SU-DHL-6 (cell line): ENCODE measurements at regions not wholly inside any gene's neighbourhood (a gene's known extent, or its start where the extent isn't known, plus 50 kb on each side); places are given as distances from the start of the nearest gene placed in this dataset.

Experiments used
- H2AFZ ChIP-seq: fragments of 200-600 bp; sonication (generic); 2 replicates; pipeline ENCODE4 v1.6.1; 2014; ENCODE audit warnings: low read depth, mild to moderate bottlenecking, moderate library complexity, mixed read lengths, antibody characterized with exemption, low read length; ENCODE audit not compliant: severe bottlenecking
- H3F3A ChIP-seq: fragments of 200-600 bp; shearing (Covaris generic); 2 replicates; pipeline ENCODE4 v1.6.0; 2016; ENCODE audit warnings: antibody characterized with exemption, mild to moderate bottlenecking; ENCODE audit not compliant: insufficient read depth
- H3K27ac ChIP-seq: fragments of 200-600 bp; sonication (generic); 2 replicates; pipeline ENCODE4 v1.5.1; 2016; ENCODE audit warnings: low read depth, mild to moderate bottlenecking, low read length, moderate library complexity, mixed read lengths
- H3K27me3 ChIP-seq: fragments of 200-600 bp; sonication (generic), shearing (Covaris generic); 2 replicates; pipeline ENCODE4 v1.6.0; 2014; ENCODE audit warnings: mild to moderate bottlenecking, low read length
- H3K36me3 ChIP-seq: fragments of 200-600 bp; sonication (generic); 2 replicates; pipeline ENCODE4 v1.6.1; 2014; ENCODE audit warnings: mild to moderate bottlenecking, low read length, mixed read lengths
- H3K4me2 ChIP-seq: fragments of 300-600, 200-600 bp; shearing (Covaris generic), sonication (generic); 2 replicates; pipeline ENCODE4 v1.6.0; 2014; ENCODE audit warnings: low read length, low read depth, mild to moderate bottlenecking; ENCODE audit not compliant: poor library complexity, severe bottlenecking
- H3K4me3 ChIP-seq: fragments of 200-600 bp; sonication (generic); 2 replicates; pipeline ENCODE4 v1.5.1; 2014; ENCODE audit warnings: antibody characterized with exemption, low read length, mild to moderate bottlenecking, mixed read lengths; ENCODE audit not compliant: insufficient read depth, poor library complexity, severe bottlenecking
- H3K79me2 ChIP-seq: fragments of 200-600 bp; sonication (generic); 2 replicates; pipeline ENCODE4 v1.6.1; 2014; ENCODE audit warnings: mild to moderate bottlenecking, low read length, moderate library complexity; ENCODE audit not compliant: insufficient read depth
- H3K9ac ChIP-seq: fragments of 200-600 bp; sonication (generic); 2 replicates; pipeline ENCODE4 v1.7.0; 2014; ENCODE audit warnings: mild to moderate bottlenecking, low read length
- H3K9me2 ChIP-seq: fragments of 200-600 bp; sonication (generic); replicated peaks from 2 replicates; pipeline ENCODE4 v1.6.1; 2014; ENCODE audit warnings: low read length; ENCODE audit not compliant: insufficient read depth
- H3K9me3 ChIP-seq: fragments of 200-600 bp; sonication (generic); 2 replicates; pipeline ENCODE4 v1.6.1; 2014; ENCODE audit warnings: low read length, mixed read lengths; ENCODE audit not compliant: insufficient read depth
- H4K20me1 ChIP-seq: fragments of 200-600 bp; sonication (generic); 2 replicates; pipeline ENCODE4 v1.6.1; 2014; ENCODE audit warnings: low read depth, mild to moderate bottlenecking, antibody characterized with exemption, low read length, moderate library complexity, mixed read lengths
- CTCF ChIP-seq: fragments of 200-600 bp; sonication (generic); IDR thresholded peaks from one replicate; pipeline ENCODE4 v1.5.1; 2017; ENCODE audit warnings: antibody characterized with exemption, mild to moderate bottlenecking, low read length, moderate library complexity; ENCODE audit not compliant: insufficient read depth, poor library complexity, severe bottlenecking
- EZH2phosphoT487 ChIP-seq: fragments of 200-600 bp; sonication (generic), shearing (Covaris generic); conservative IDR thresholded peaks from 2 replicates; pipeline ENCODE4 v1.6.1; 2018; ENCODE audit warnings: mild to moderate bottlenecking, antibody characterized with exemption, low read length, moderate library complexity, mixed read lengths

DNA sequence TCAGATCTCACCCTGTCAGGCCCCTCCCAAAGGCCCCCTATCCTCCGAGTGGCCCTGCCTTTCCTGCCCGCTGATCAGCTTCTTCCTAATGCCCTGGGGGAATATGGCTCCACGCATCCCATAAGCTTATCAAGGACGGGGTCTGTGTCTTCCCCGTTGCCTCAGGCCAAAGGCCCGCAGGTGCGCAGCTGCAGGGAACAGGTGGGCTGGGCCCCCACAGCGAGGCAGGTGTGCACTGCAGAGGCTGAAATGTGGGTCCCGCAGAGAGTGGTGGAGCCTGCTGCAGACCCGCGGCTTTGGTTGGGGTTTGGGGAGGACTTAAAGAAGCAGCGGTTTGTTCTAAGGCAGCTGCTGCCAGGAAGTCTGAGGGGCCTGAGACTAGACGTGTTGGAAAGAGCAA, 220.8 kb upstream of the TCERG1L start:
- no peak overlapping the region for H3K9ac ChIP-seq
- H3K79me2 ChIP-seq, result no peaks in the 10 kb centered on the region
- H3K4me3 ChIP-seq, result no peak overlapping the region
- no peak overlapping the region for H3K4me2 ChIP-seq
- H3K27ac ChIP-seq, result no peak overlapping the region
- no peaks in the 10 kb centered on the region for H3K9me3 ChIP-seq
- TF ChIP-seq CTCF (no peak), EZH2phosphoT487 (no peak)
- no peaks in the 10 kb centered on the region for H3K36me3 ChIP-seq
- no peak overlapping the region for H2AFZ ChIP-seq
- no peaks in the 10 kb centered on the region for H4K20me1 ChIP-seq
- no peaks in the 10 kb centered on the region for H3F3A ChIP-seq
- H3K27me3 ChIP-seq, result no peaks in the 10 kb centered on the region
- H3K9me2 ChIP-seq, result no peaks in the 10 kb centered on the region

DNA sequence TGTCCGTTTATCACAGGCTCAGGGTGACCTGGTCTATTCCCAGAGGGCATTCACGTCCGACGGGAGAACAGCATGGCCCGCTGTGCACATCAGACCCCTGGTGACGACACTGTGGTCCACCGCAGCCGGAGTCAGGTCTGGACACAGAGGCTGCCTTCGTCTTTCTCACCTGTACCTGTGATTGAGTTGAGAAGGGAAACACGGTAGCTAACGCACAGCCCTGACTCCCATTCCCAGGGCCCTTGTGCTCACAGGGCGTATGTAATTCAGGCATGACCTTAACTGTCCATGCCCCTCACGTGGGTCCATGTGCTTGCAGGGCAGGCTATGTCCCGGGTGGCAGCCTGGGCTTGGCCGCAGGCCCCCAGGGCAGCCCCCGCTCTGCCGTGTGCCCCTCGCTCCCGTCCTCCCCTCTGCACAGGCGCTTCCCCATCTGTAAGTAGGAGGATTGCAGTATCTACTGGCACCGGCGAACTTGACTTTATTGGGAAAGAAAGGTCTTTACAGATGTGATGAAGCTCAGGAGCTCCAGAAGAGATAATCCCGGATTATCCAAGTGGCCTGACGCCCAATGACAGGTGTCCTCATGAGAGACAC, 221.3 kb upstream of the TCERG1L start:
- H3K79me2 ChIP-seq, result no peaks in the 10 kb centered on the region
- H3K27ac ChIP-seq, result no peak overlapping the region
- H2AFZ ChIP-seq, result no peak overlapping the region
- H3K4me3 ChIP-seq, result no peak overlapping the region
- no peaks in the 10 kb centered on the region for H3F3A ChIP-seq
- H3K27me3 ChIP-seq, result no peaks in the 10 kb centered on the region
- no peak overlapping the region for H3K4me2 ChIP-seq
- H3K9me3 ChIP-seq, result no peaks in the 10 kb centered on the region
- no peaks in the 10 kb centered on the region for H3K9me2 ChIP-seq
- no peaks in the 10 kb centered on the region for H4K20me1 ChIP-seq
- no peak overlapping the region for H3K9ac ChIP-seq
- TF ChIP-seq CTCF (no peak), EZH2phosphoT487 (no peak)
- no peaks in the 10 kb centered on the region for H3K36me3 ChIP-seq

- H4K20me1 ChIP-seq, result no peaks in the 10 kb centered on the region
- no peak for TF ChIP-seq EZH2phosphoT487
- no peak for TF ChIP-seq CTCF
- no peak overlapping the region for H3K4me3 ChIP-seq
- no peaks in the 10 kb centered on the region for H3K9me3 ChIP-seq
- no peaks in the 10 kb centered on the region for H3K36me3 ChIP-seq
- H2AFZ ChIP-seq, result no peak overlapping the region
- no peak overlapping the region for H3K4me2 ChIP-seq
- no peaks in the 10 kb centered on the region for H3F3A ChIP-seq
- H3K27me3 ChIP-seq, result no peaks in the 10 kb centered on the region
- no peaks in the 10 kb centered on the region for H3K9me2 ChIP-seq
- no peaks in the 10 kb centered on the region for H3K79me2 ChIP-seq
- no peak overlapping the region for H3K9ac ChIP-seq
- no peak overlapping the region for H3K27ac ChIP-seq
These were observed 222.5 kb upstream of the TCERG1L start for GRCh38 chr10:131533846-131534526.
